Breast epithelium (tissue), 3 donors: ENCODE measurements at regions not wholly inside any gene's neighbourhood (a gene's known extent, or its start where the extent isn't known, plus 50 kb on each side); places are given as distances from the start of the nearest gene placed in this dataset.

Source experiments
- CTCF ChIP-seq, 3 donors: fragments of 450-650 bp; IDR thresholded peaks; one replicate each; pipeline ENCODE4 v1.5.1; 2016 to 2017; ENCODE audit warnings: antibody characterized with exemption in 3 of 3, mild to moderate bottlenecking in 3 of 3, moderate library complexity in 3 of 3
- POLR2A ChIP-seq: fragments of 450-650 bp; IDR thresholded peaks from one replicate; pipeline ENCODE4 v1.6.1; 2016; ENCODE audit warnings: antibody characterized with exemption, mild to moderate bottlenecking, moderate library complexity
- POLR2AphosphoS5 ChIP-seq, 3 donors: sonication (generic); formaldehyde crosslinking; IDR thresholded peaks; one replicate each; pipeline ENCODE4 v1.6.1; 2017; ENCODE audit warnings: antibody characterized with exemption in 3 of 3

DNA sequence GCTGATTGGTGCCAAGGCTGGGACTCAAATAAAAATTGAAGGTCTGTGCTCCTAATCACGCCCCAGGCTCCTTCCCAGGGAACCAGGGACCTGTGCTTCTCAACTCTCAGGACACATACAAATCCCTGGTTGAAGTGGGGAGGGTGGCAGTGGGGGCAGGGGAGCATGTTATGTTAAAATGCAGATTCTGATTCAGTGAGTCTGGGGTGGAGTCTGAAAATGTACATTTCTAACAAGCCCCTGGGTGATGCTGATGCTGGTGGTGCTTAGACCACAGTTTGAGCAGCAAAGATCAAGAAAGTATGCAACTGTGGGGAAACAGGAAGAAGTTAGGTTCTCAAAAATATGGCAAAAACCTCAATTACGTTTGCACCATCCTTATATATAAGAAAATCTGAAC lies 236.5 kb downstream of the MAGEB17 start:
- TF ChIP-seq CTCF (IDR thresholded peaks at IDR 0.05) (no peak), POLR2AphosphoS5 (IDR thresholded peaks at IDR 0.05) (no peak), POLR2A (no peak)
